ENCODE measurements at regions not wholly inside any gene's neighbourhood (a gene's known extent, or its start where the extent isn't known, plus 50 kb on each side); places are given as distances from the start of the nearest gene placed in this dataset.

- no peak for DNase-seq (ENCODE audit: low read depth)
These were observed 964.9 kb upstream of the ACVR2A start for GRCh38 chr2:146879882-146880281.

DNA sequence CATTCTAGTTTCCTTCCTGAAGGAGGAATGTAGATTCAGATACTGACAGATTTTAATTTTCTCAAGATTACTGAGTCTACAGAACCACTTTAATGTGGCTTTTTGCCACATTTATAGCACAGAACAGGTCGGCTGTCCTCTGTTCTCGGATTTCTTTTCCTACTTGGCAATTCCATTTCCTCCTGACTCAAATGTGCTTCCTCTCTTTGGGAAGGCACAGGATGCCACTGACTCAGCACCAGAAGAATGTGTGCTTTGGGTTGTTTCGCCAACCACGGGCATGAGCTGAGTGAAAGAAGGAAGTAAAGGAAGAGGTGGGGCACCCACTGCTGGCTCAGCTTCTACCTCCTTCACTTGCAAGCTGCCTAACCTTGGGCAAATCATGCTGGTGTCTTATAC, 970.6 kb upstream of the ACVR2A start:
- DNase-seq (ENCODE audit: low read depth), result peak; percentile 18

- no peak for DNase-seq (ENCODE audit: low read depth)
These were observed 971.1 kb upstream of the ACVR2A start for GRCh38 chr2:146873646-146874259.

GRCh38 chr2:146873056-146873455, 971.8 kb upstream of the ACVR2A start:
- no peak for DNase-seq (ENCODE audit: low read depth)

- DNase-seq (ENCODE audit: low read depth), result no peak
These were observed 974.1 kb upstream of the ACVR2A start for GRCh38 chr2:146870691-146871090.

DNA sequence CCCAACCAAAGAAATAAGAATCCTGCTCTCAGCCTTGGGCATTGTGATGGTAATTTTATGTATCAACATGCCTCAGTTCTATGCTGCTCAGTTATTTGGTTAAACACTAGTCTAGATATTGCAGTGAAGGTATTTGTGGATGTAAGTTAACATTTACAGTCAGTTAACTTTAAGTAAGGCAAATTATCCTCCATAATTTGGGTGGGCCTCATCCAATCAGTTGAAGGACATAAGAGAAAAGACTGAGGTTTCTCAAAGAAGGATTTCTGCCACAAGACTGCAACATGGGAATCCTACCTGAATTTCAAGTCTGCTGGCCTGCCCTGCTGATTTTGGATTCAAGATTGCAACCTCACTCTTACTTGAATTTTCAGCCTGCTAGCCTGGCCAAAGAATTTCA, 975.5 kb upstream of the ACVR2A start:
- no peak for DNase-seq (ENCODE audit: low read depth)

GRCh38 chr2:146868051-146868450, 976.8 kb upstream of the ACVR2A start:
- no peak for DNase-seq (ENCODE audit: low read depth)

- DNase-seq (ENCODE audit: low read depth), result no peak
These were observed 977.3 kb upstream of the ACVR2A start for GRCh38 chr2:146867477-146867986.

DNA sequence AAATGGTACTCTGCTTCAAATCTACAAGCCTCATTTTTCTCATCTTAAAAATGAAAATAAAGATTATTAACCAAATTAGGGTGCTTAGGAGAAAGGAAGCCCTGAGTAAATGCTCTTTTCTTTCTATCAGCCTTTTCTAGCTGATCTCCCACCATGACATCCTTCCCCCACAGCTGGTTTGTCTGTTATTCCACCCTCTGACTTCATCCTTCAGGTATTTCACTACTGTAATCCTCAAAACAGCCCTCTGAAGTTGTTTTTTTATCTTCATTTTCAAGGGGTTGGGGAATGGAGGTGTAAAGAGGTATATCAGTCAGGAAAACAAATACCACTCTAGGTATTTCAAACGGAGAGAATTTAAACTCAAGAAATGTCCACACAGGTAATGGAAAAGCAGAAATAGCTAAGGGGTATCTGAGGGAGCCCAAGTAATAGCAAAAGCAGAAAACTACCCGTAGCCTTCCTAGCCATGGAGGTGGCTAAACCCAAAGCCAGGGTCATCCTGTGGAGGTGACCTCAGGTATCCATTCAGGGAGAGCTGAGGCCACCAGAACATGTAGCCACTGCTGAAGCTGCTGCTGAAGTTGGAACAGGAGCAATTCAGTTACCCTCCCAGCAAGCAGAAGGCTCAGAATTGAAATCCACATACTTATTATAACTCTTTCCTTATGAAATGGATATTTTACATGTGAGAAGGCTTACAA, 990.9 kb upstream of the ACVR2A start:
- peak; percentile 20 for DNase-seq (ENCODE audit: low read depth)

DNA sequence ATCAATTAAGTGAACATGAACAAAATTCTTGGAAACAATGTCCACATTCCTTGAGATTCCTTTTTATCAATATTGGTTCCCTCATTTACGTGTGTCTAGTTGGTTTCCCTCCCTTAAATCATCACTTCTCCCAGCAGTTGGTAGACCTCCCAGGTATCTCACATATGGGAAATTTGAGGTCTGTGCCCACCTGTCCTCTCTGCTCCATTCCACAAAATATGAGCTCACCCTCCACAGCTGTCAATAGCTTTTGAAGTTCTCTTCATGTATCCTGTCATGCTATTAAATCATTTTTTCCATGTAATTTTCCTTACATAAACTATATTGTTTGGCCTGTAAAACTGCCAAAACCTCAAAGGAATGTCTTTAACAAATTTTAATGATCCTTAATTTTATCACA, 992.2 kb upstream of the ACVR2A start:
- no peak for DNase-seq (ENCODE audit: low read depth)

DNA sequence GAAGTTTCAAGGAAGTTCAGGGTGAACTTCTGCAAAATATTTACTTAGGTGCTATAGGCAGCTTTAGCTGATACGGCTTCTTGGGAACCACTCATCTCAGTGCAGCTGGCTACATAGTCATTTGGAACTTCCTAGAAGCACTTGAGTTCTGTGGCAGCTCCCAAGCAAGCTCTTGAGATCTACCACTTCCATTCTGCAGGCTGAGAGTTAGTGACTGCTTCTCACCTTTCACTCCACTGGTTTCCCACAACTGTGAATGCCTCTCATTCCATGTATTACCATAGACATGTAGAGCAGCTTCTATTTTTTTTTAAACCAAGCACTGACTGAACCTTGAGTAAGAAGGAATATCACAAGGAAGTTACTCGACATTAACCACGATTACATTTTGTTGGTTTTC, 994.1 kb upstream of the ACVR2A start:
- peak; percentile 52 for DNase-seq (ENCODE audit: low read depth)

GRCh38 chr2:146847846-146848245, 997.0 kb upstream of the ACVR2A start:
- DNase-seq (ENCODE audit: low read depth), result no peak

GRCh38 chr2:146844226-146844990, 1000.4 kb upstream of the ACVR2A start:
- DNase-seq (ENCODE audit: low read depth), result no peak

- DNase-seq (ENCODE audit: low read depth), result no peak
These were observed 1007.0 kb upstream of the ACVR2A start for GRCh38 chr2:146837857-146838256.

DNA sequence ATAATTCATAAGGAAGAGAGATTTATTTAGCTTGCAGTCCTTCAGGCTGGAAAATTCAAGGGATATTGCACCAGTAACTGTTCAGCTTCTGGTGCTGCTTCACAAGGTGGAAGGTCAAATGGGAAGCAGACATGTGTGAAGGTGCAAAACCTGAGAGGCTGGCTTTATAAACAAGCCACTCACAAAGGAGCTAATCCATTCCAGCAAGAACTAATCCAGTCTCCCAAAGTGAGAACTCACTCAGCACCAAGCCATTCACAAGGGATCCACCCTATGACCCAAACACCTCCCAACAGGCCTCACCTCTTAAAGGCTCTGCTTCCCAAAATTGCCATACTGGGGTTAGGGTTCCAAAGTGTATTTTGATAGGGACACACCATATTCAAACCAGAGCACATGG, 1018.4 kb upstream of the ACVR2A start:
- DNase-seq (ENCODE audit: low read depth), result no peak

- no peak for DNase-seq (ENCODE audit: low read depth)
These were observed 1023.0 kb upstream of the ACVR2A start for GRCh38 chr2:146821836-146822316.

DNA sequence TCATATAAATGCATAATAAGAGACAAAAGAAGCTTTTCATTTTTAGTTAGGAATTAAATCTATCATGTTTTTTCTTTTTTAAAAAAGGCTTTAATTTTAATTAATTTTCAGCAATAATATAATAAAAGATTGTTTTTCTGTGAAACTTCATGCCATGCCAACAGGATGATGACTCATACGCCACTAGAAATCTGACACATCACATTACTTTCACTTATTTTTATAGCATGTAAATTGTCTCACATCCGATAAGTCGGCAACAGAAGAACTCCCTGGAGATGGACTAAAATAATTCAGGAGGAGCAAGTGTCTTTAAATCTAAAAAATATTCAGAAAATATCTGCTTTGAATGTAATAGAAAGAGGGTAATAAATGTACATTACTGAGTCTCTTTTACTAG, 1024.2 kb upstream of the ACVR2A start:
- DNase-seq (ENCODE audit: low read depth), result no peak

DNA sequence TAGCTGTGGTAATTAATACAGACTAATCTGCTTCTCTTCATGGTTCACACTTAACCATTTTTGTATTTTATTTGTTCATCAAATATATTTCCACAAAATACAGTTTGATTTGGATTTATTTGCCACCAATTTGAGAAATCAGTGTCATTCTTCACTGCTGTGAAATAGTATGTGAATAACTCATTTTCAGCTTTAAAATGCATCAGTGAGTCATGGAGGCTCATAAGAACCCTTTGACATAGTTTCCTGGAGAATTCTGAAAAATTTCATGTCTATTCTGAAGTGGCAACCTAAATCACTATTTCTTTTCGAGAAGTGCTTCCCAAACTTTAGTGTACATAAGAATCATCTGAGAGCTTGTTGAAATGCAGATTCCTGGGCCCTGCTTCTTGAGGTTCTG, 1026.7 kb upstream of the ACVR2A start:
- no peak for DNase-seq (ENCODE audit: low read depth)

GRCh38 chr2:146817613-146818012, 1027.2 kb upstream of the ACVR2A start:
- no peak for DNase-seq (ENCODE audit: low read depth)

DNA sequence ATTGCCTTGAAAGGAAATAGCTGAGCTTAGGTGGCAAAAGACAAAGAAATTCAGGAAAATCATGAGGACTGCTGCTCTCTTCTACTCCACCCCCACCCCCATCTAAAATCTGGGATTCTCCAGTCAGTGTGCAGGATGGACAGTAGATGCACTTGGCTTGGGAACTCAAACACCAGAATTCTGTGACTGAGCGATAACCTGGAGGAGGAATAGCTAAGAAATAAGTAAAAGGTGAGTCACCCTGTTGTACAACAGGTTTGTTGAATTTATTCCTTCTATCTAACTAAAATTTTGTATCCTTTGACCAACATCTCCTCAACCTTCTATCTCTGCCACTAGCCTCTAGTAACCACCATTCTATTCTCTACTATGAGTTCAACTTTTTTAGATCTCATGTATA, 1029.9 kb upstream of the ACVR2A start:
- DNase-seq (ENCODE audit: low read depth), result no peak

- no peak for DNase-seq (ENCODE audit: low read depth)
These were observed 1037.2 kb upstream of the ACVR2A start for GRCh38 chr2:146807568-146808168.

- DNase-seq (ENCODE audit: low read depth), result peak; percentile 28
These were observed 1038.3 kb upstream of the ACVR2A start for GRCh38 chr2:146806364-146807005.

Data from non-pigmented ciliary epithelial cell (primary cell).